Stimulated activated CD4-positive, alpha-beta T cell treated with anti-CD3 and anti-CD28 coated beads, Interleukin-4, amount 100 ng/mL, for 48 hours (primary cell): ENCODE measurements at regions not wholly inside any gene's neighbourhood (a gene's known extent, or its start where the extent isn't known, plus 50 kb on each side); places are given as distances from the start of the nearest gene placed in this dataset.
"Not testable (repeated sequence)": the region's sequence is repeated elsewhere in the genome, so short reads cannot be mapped to it uniquely, and the experiment has no call there.

Experiments
- DNase-seq, 2 donors: peaks; one replicate each; pipeline ENCODE4 v3.0.0-alpha.2; 2020; ENCODE audit warnings: low read depth in 2 of 2

DNA sequence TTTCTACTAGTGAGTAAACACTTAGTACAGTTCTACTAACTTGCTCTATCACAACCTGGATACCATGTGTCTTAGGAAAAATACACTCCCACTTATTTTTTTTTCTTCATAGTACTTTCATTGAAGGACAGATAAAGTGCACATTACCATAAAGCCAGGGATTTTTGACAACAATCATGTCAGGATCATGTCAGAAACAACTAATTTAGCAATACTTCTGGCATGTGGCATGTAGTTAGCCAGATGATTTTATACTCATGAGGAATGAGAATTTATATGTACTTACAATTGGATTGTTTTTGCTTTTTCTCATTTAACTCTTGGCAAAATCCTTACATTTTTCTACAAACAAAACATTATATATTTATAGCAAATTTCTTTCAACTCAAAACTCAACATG is 630.7 kb upstream of the GRM3 start:
- no peak for DNase-seq

DNA sequence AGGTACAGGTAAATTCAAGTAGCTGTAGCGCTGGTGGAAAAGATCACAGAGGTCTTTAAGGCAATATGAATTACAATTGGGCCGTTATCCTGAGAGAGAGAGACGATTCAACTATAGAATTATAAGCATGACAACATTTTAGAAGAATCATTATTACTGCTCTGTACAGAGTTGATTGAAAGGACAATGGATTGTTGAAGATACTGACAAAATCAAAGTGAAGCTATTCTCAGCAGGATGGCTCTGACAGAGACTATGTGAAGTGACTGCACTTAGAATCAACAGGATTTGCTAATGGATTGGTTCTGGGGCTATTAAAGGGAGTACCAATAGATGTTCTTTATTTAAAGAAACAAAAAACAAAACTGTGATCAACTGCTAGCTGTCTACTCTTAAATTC is 634.8 kb upstream of the GRM3 start:
- DNase-seq = no peak

DNA sequence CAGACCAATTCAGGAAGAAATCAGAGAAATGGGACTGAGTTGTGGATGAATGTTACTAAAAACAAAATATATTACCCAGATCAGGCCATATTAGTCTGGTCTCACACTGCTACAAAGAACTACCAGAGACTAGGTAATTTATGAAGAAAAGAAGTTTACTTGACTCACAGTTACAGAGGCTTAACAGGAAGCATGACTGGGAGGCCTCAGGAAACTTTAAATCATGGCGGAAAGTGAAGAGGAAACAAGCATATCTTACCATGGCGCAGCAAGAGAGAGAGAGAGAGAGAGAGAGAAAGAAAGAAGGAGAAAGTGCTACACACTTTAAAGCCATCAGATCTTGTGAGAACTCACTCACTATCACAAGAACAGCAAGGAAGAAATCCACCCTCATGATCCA is 636.8 kb upstream of the GRM3 start:
- DNase-seq = no peak

DNA sequence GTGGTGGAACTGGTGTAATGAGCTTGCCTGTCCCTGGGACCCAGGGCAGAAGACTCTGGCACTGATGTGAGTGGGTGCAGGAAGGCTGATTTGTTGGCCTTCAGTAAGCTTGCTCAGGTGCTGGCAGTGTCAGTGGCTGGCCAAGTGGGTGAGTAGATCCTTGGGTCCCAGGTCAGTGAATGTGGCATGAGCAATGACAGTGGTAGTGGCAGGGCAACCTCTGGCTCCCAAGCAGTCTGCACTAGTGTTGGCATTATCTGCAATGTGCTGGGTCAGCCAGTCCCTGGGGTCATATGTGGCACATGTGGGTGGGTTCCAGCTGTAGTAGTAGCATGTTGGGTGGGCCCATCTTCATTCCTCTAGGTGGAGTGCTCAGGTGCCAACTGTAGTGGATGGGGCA is 640.9 kb upstream of the GRM3 start:
- no peak for DNase-seq

DNA sequence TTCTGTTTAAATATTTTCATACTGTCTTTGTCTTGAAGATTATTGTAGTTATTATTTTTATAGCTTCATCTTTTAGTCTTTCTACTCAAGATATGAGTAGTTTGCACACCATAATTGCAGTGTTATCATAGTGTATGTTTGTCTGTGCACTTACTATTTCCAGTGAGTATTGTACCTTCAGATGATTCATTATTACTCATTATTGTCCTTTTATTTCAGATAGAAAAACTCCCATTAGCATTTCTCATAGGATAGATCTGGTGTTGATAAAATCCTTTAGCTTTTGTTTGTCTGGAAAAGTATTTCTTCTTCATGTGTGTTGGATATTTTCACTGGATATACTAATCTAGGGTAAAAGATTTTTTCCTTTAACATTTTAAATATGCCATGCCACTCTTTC is 646.2 kb upstream of the GRM3 start:
- DNase-seq = no peak

DNA sequence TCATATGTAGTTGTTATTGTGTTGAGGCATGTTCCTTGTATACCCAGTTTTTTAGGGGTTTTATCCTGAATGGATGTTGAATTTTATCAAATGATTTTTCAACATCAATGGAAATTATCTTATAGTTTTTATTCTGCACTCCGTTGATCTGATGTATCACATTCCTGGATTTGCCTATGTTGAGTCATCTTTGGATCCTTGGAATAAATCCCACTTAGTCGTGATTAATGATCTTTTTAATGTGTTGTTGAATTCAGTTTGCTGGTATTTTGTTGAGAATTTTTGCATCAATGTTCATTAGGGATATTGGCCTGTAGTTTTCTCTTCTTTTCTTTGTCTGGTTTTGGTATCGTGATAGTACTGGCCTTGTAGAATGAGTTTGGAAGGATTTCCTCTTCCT is 648.6 kb upstream of the GRM3 start:
- no peak for DNase-seq

DNA sequence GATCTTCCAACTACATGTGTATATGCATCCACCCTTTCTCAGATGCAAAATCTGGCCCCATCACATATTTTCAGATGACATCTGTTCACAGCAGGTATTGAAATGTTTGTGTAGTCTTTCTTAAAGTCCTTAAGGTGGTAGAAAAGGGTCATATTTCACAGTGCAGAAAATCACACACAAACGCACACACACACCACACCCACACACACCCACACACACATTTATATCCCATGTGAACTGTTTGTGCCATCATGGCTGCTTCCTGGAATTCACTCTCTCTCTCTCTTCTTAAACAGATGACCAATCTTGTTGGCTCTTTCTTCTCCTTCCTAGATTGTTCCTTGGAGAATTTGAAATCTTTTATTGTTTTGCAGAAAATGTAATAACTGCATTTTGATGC is 663.0 kb upstream of the GRM3 start:
- no peak for DNase-seq

DNA sequence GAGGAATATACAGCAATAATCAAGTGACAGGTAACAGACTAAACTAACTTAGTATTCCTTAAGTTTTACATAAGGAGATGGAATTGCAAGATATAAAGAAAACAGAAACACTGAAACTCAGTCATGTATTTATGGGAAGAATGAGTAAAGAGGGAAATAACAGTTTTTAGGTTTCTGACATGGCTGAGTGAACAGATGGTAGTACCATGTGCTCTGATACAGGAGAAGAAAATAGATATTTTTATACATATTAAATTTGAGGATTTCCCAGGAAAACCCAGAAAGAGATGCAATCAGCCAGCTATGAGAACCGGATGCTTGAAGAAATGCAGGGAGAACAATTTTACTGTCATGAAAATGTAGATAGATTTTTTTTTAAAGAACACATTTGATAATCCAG is 669.5 kb upstream of the GRM3 start:
- no peak for DNase-seq

DNA sequence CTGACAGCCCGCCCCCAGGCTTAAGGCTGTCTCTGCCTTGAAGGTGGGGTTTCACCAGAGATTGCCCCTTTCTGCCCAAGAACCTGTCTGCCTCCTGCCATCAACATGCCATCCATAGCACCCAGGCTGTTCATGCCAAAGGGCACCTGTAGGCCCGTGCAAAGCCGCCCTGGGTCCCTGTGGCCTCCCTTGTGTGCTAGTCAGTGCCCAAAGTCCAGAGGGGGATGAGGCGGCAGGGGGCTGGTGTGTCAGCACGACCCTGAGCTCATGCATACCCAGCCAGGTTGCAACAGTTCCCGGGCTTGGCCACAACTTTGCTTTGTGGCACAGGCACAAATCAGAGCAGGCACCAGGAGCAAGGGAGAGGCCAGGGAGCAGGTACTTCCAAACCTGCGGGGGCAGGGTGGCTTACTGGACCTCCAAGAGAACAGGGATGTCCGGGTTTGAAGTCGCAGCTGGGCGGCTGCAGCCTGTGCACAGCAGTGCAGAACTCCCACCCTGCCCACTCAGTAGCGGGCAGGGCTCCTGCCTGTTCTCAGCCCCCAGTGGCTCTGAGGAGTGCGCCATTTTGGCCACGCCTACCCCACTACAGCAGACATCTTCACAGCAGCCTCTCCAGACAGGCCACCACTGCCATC is 671.1 kb upstream of the GRM3 start:
- DNase-seq = no peak

DNA sequence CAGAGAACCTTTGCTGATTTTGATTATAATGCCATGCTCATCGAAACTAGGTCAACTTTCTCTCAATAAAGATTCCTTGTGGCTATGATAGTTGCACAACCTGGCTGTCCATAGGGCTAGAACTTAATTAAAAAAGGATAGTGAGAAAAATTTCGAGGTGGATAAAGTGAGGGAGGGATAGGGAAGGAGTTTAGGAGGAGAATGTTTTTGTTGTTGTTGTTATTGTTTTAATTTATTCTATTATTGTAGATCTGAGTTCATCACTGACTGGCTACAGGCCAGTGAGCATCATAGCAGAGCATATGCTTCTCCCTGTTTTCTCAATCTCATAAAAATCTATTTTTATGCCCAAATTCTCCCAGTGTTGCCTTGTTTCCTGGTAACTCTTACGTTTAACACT is 688.7 kb upstream of the GRM3 start:
- no peak for DNase-seq

DNA sequence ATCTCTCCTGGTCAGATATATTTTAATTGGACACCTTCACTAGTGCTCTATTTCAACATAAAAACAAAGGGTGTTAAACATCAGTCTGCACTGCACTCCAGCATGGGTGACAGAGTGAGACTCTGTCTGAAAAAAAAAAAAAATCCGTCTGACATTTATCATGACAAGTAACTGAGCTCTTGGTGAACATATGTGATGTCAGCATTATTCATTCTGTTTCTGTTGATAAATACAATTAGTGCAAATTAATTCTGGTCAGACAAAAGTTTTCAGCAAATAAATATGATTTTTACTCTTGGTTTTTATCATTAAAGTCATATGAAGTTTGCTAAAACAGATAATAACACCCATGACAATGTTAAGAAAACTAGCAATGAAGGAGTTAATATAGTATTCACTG is 692.8 kb upstream of the GRM3 start:
- no peak for DNase-seq

DNA sequence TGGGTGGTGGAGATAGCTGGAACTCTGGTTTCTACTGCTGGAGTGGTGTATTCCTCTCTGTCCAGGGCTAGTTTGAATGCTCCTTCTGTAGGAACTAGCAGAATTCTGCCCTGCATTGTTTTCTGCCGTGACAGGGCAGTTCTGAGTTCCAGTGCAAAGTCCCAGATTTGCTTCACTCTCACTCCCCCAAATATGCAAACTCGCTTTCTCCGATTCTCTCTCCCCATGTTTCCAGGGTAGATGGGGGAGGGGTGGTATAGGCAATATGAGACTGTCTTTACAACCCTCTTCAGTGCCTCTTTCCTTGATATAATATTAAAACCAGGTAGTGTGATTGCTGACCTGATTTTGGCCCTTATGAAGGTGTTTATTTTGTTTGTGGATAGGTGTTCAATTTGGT is 693.3 kb upstream of the GRM3 start:
- DNase-seq = no peak

DNA sequence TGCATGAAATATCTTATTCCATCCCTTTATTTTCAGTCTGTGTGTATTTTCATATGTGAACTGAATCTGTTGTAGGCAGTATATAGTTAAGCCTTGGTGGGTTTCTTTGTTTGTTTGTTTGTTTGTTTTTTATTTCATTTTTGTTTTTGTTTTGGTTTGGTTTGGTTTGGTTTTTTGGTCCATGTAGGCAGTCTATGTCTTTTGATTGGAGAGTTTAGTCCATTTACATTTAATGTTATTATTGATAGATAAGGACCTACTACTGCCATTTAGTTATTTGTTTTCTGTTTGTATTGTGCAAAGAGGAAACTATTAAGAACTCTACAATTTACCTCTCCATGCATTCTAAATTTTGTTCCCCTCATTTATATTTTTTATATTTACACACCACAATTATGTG is 695.9 kb upstream of the GRM3 start:
- no peak for DNase-seq

DNA sequence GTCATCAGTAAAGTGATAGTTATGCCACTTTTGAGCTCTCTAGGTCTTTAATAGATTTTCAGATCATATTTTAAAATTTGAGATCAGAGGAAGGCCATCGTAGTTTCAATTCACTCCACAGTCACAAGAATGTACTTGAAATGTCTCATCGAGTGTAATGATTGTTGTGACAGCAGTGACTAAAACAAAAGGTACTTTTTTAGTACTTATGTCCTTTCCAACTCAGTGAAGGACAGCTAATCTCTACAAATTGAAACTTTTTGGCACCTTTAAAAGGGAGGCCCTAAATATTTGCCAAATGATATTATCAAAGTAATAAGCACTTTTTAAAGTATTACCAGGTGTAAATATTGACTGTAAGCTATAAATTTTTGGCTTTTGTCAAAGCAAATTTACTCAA is 702.9 kb upstream of the GRM3 start:
- DNase-seq = no peak

DNA sequence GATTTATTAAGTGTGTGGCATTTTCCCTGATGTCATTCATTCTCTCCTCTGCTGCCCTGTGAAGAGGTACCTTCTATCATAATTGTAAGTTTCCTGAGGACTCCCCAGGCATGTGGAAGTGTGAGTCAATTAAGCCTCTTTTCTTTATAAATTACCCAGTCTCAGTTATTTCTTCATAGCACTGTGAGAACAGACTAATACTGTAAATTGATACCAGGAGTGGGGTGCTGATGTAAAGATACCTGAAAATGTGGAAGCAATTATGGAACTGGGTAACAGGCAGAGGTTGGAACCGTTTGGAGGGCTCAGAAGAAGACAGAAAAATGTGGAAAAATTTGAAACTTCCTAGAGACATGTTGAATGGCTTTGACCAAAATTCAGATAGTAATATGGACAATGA is 711.8 kb upstream of the GRM3 start:
- no peak for DNase-seq

DNA sequence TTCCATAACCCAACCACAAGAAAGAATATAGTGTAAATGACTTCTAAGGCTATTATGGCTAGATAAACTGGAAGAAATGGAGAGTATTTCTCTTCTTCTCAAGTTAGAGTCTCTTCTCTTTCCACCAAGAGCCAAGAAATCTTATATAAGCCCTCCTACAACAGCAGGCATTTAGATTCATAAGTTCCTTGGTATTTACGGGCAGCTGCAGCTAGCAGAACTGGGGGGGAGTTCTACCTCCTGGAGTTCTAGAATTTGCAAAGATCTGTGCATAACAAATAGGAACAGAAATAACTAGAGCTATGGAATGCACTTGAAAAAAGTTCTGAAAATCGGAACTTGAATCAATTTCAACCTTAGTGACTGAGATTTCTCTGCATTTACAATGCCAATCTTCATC is 715.2 kb upstream of the GRM3 start:
- DNase-seq = no peak

DNA sequence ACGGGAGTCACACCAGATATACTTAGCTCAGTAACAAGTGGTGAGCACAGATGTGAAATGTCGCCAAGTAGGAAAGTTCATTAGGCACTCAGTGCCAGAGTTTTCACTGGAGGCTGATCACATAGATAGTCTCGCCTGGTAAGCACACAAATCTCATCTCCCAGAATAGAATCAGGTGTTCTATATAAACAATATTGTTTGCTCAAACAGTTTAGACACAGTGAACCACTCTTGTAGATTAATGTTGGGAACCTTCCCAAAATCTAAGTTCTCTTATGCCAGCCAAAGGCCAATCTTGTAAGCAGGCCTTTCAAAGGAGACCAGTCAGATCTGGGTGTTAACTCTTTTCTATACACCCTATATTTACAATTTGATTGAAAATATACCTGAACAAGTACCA is 716.5 kb upstream of the GRM3 start:
- DNase-seq = no peak

DNA sequence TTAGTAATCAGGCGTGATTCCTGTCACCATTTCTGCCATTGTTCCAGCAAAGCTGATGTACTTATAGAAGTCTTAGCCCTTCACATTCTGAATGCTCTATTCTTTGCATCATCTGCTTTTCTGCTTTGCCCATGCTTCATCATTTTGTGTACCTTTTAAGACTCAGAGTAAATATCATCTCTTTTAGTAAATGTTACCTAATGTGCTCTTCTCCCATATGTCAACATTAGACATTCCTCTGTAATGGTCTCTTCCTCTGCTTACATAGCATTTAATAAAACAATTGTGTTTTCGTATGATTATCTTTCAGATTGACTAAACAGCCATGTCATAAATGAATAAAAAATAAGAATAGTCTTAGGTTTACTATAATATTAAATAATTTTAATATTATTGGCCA is 719.6 kb upstream of the GRM3 start:
- DNase-seq = no peak

DNA sequence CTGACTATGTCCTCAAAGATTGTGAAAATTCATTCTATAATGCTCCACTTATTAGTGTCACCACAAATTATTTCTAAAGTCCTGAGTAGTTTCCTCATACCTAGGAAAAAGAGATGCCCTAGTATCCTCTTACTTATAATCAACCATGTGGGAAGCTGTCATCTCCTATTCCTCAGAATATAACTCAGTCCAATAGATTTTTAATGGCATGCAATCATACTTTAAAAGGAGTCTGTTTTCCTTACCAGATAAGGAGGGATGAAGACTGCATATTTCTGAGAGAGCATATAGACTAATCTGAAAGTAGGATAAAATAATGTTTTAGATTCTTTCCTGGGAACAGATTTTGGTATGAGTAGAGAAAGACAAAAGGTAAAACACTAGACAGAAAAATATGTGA is 727.7 kb upstream of the GRM3 start:
- DNase-seq = no peak

DNA sequence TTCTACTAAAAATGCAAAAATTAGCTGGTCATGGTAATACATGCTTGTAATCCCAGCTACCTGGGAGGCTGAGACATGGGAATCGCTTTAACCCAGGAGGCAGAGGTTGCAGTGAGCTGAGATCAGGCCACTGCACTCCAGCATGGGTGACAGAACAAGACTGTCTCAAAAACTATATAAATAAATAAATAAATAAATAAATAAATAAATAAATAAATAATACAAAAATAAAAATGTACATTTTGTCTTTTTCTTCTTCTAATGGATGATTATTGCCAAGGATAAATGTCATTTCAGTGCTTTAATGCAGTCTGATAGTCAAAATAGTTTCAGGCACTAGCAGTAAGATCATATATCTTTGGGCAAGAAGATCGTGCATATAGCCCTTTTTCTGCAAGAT is 727.6 kb upstream of the SEMA3D start:
- no peak for DNase-seq

DNA sequence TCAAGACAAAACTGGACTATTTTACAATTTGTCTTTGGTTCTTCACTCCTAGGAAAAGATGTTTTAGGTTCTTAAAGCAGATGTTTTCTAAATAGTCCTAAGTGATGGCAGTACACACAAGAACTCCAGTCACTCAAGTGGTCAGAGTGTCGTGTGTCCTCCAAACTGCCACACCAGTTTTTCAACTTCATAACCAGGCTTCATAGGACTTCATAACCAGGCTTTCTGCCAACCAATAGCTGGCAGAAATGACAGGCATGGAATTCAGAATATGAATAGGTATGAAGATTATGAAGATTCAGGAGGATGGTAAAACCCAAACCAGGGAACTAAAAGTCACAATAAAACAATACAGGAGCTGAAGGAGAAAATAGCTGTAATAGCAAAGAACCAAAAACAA is 721.2 kb upstream of the SEMA3D start:
- no peak for DNase-seq

DNA sequence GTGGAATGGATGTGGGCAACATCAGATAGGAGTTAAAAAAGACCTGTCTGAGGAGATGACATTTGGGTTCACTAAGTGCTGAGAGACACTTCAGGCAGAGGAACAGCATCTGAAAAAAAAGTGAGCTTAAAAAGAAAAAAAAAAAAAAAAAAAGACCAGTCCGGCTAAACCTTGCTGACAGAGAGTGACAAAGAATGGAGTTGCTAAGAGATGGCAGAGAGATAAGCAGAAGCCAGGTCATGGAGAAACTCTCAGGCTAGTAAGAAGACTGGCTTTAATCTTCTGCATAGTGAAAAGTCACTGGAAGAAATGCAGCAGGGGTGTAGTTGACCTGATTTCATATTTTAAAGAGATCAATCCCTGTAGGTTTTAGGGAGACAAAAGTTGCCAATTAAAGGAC is 711.1 kb upstream of the SEMA3D start:
- DNase-seq = no peak

DNA sequence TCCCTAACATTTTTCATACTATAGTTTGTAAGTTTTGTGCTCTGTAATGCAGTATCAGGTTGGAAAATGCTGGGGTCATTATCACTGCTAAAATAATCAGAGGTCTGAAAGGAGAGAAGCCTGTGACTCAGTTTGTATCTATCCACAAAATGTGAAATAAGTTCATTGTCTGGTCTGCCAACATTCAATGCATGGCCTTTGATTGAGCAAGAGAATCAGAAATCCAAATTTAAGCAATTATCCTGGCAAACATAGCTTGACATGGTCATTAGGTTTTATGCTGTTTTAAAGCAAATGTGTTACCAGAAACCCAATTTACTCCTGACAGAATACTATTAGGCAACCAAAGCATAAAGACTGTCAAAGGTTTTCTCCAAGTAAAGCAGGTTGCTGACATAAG is 709.7 kb upstream of the SEMA3D start:
- no peak for DNase-seq

DNA sequence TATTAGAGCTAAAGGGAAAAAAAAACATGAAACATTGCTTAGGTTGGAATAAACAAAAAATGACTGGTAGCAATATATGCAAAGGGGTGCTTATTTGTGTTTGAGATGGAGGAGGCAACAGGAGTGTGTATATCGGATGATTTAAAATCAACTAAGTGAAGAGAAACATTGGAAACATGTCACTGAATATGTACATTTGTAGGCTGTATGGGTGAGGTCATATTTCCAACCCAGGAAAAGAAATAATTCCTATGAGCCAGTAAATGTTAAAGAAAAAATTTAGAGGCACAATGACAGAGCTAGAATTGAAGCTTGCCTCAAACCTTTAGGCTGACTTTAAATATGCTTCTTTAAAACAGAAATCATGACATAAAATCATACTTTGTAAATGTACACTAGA is 709.0 kb upstream of the SEMA3D start:
- no peak for DNase-seq

DNA sequence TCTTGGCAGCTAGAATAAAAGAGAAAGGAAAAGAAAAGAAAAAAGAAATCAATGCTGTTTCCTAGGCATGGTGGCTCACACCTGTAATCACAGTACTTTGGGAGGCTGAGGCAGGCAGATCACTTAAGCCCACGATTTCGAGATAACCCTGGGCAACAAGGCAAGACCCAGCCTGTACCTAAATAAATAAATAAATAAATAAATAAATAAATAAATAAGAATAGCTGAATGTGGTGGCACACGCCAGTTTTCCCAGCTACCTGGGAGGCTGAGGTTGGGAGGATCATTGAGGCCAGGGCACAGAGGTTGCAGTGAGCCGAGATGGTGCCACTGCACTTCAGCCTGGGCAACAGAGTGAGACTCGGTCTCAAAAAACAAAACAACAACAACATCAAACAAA is 705.0 kb upstream of the SEMA3D start:
- DNase-seq = not testable (repeated sequence)
